ENCODE measurements at regions not wholly inside any gene's neighbourhood (a gene's known extent, or its start where the extent isn't known, plus 50 kb on each side); places are given as distances from the start of the nearest gene placed in this dataset.

GRCh38 chr6:11921751-11922150 is 90.4 kb upstream of the HIVEP1 start:
- TF ChIP-seq POLR2A (IDR thresholded peaks at IDR 0.05; ENCODE audit: low read length) (no peak), GATA1 (IDR thresholded peaks at IDR 0.05; ENCODE audit: low read depth, low read length) (no peak)

All from erythroblast (primary cell).